ENCODE measurements at regions not wholly inside any gene's neighbourhood (a gene's known extent, or its start where the extent isn't known, plus 50 kb on each side); places are given as distances from the start of the nearest gene placed in this dataset.

- intact Hi-C loops (cut with DNase I; ENCODE audit: low total_unique reads) = no loop called here
- 52 to 74% (median 65%) methylated on average over 1 of the region's 1 CpG for WGBS, 5 donors
- no peak overlapping the region for H3K27ac ChIP-seq
- TF ChIP-seq CTCF (IDR thresholded peaks at IDR 0.05 in 8 of 11, conservative IDR thresholded peaks at IDR 0.05 in 3 of 11) (no peak), POLR2AphosphoS5 (IDR thresholded peaks at IDR 0.05) (no peak), POLR2A (IDR thresholded peaks at IDR 0.05) (no peak)
- no peaks in the 10 kb centered on the region for H3K4me1 ChIP-seq
- no peaks in the 10 kb centered on the region for H3K36me3 ChIP-seq
- DNase-seq = no peak
- H3K9me3 ChIP-seq = peaks cover 0 to 19% (median 16%) of the 10 kb centered on the region in 8 donors
- H3K4me3 ChIP-seq = no peak overlapping the region
- H3K27me3 ChIP-seq (replicated peaks in 1 of 7) = no peaks in the 10 kb centered on the region
Observed at GRCh38 chr11:111069066-111069465, 176.5 kb upstream of the POU2AF2 start.

GRCh38 chr11:111067994-111068393, 177.5 kb upstream of the POU2AF2 start:
- no peak overlapping the region for H3K4me3 ChIP-seq
- 82 to 97% (median 85%) methylated on average over 1 of the region's 1 CpG for WGBS, 5 donors
- no peak for TF ChIP-seq CTCF (IDR thresholded peaks at IDR 0.05 in 8 of 11, conservative IDR thresholded peaks at IDR 0.05 in 3 of 11)
- TF ChIP-seq POLR2AphosphoS5 (IDR thresholded peaks at IDR 0.05) = no peak
- TF ChIP-seq POLR2A (IDR thresholded peaks at IDR 0.05) = no peak
- H3K27ac ChIP-seq = no peak overlapping the region
- no peaks in the 10 kb centered on the region for H3K27me3 ChIP-seq (replicated peaks in 1 of 7)
- H3K9me3 ChIP-seq = peaks cover 0 to 19% (median 16%) of the 10 kb centered on the region in 8 donors
- intact Hi-C loops (cut with DNase I; ENCODE audit: low total_unique reads) = no loop called here
- no peaks in the 10 kb centered on the region for H3K36me3 ChIP-seq
- no peaks in the 10 kb centered on the region for H3K4me1 ChIP-seq
- no peak for DNase-seq

GRCh38 chr11:111066846-111067245, 178.7 kb upstream of the POU2AF2 start:
- Histone ChIP-seq H3K27me3 (replicated peaks in 1 of 7) (no peaks in the 10 kb centered on the region), H3K36me3 (no peaks in the 10 kb centered on the region), H3K9me3 (peaks cover 0 to 19% (median 16%) of the 10 kb centered on the region in 8 donors), H3K27ac (no peak overlapping the region), H3K4me3 (no peak overlapping the region), H3K4me1 (no peaks in the 10 kb centered on the region)
- 24 to 50% (median 39%) methylated on average over 2 of the region's 2 CpGs for WGBS, 5 donors
- no peak for DNase-seq
- TF ChIP-seq POLR2AphosphoS5 (IDR thresholded peaks at IDR 0.05) = no peak
- no peak for TF ChIP-seq POLR2A (IDR thresholded peaks at IDR 0.05)
- TF ChIP-seq CTCF (IDR thresholded peaks at IDR 0.05 in 8 of 11, conservative IDR thresholded peaks at IDR 0.05 in 3 of 11) = no peak
- intact Hi-C loops (cut with DNase I; ENCODE audit: low total_unique reads) = no loop called here

GRCh38 chr11:111063726-111064517, 181.6 kb upstream of the POU2AF2 start:
- Histone ChIP-seq H3K4me1 (no peaks in the 10 kb centered on the region), H3K9me3 (peaks cover 0 to 17% (median 15%) of the 10 kb centered on the region in 8 donors), H3K27me3 (replicated peaks in 1 of 7) (no peaks in the 10 kb centered on the region), H3K27ac (no peak overlapping the region), H3K36me3 (no peaks in the 10 kb centered on the region), H3K4me3 (no peak overlapping the region)
- no peak for DNase-seq
- 56 to 75% (median 64%) methylated on average over 6 of the region's 6 CpGs for WGBS, 5 donors
- TF ChIP-seq POLR2AphosphoS5 (IDR thresholded peaks at IDR 0.05) = no peak
- TF ChIP-seq CTCF (IDR thresholded peaks at IDR 0.05 in 8 of 11, conservative IDR thresholded peaks at IDR 0.05 in 3 of 11) = no peak
- no peak for TF ChIP-seq POLR2A (IDR thresholded peaks at IDR 0.05)
- intact Hi-C loops (cut with DNase I; ENCODE audit: low total_unique reads) = no loop called here

Measured in spleen (tissue), 11 donors.